Retinal pigment epithelial cell (primary cell): ENCODE measurements at regions not wholly inside any gene's neighbourhood (a gene's known extent, or its start where the extent isn't known, plus 50 kb on each side); places are given as distances from the start of the nearest gene placed in this dataset.

ENCODE experiments used
- DNase-seq: peaks from one replicate; pipeline ENCODE4 v3.0.0-alpha.2; 2010; ENCODE audit warnings: low read depth
- H3K4me3 ChIP-seq: 2 replicates; pipeline ENCODE4 v1.5.1; 2011; ENCODE audit warnings: mild to moderate bottlenecking, low read length, control low read depth, moderate library complexity
- CTCF ChIP-seq: conservative IDR thresholded peaks from 2 replicates; pipeline ENCODE4 v1.5.1; 2011; ENCODE audit warnings: low read depth, low read length, control low read depth, inconsistent platforms

GRCh38 chr3:25117005-25117593 is 311.0 kb upstream of the RARB start:
- H3K4me3 ChIP-seq: no peak overlapping the region
- no peak for TF ChIP-seq CTCF
- no peak for DNase-seq

GRCh38 chr3:25119682-25120081 is 308.4 kb upstream of the RARB start:
- no peak overlapping the region for H3K4me3 ChIP-seq
- TF ChIP-seq CTCF: no peak
- no peak for DNase-seq

GRCh38 chr3:25120665-25121064 is 307.4 kb upstream of the RARB start:
- TF ChIP-seq CTCF: no peak

GRCh38 chr3:25125201-25125600 is 302.9 kb upstream of the RARB start:
- no peak overlapping the region for H3K4me3 ChIP-seq
- no peak for DNase-seq
- TF ChIP-seq CTCF: no peak

More at GRCh38 chr3:25120665-25121064, 307.4 kb upstream of the RARB start:
- DNase-seq: no peak
- no peak overlapping the region for H3K4me3 ChIP-seq

- no peak overlapping the region for H3K4me3 ChIP-seq
- no peak for TF ChIP-seq CTCF
- no peak for DNase-seq
Measured at GRCh38 chr3:25128735-25129134, 299.3 kb upstream of the RARB start.

GRCh38 chr3:25130724-25131520 is 297.1 kb upstream of the RARB start:
- DNase-seq: no peak
- no peak for TF ChIP-seq CTCF
- H3K4me3 ChIP-seq: no peak overlapping the region

- H3K4me3 ChIP-seq: no peak overlapping the region
- TF ChIP-seq CTCF: no peak
- DNase-seq: no peak
Measured at GRCh38 chr3:25133588-25133987, 294.5 kb upstream of the RARB start.
